NCI-H510A (cell line): ENCODE measurements at regions not wholly inside any gene's neighbourhood (a gene's known extent, or its start where the extent isn't known, plus 50 kb on each side); places are given as distances from the start of the nearest gene placed in this dataset.
"Not testable (repeated sequence)": the region's sequence is repeated elsewhere in the genome, so short reads cannot be mapped to it uniquely, and the experiment has no call there.

Experiments used
- DNase-seq: peaks from one replicate; lab custom pipeline; 2025; lab: John Stamatoyannopoulos, UW

- no peak for DNase-seq
These were observed 209.5 kb downstream of the TOMM20 start for GRCh38 chr1:234918961-234919761.

GRCh38 chr1:234918181-234918841 is 210.3 kb downstream of the TOMM20 start:
- no peak for DNase-seq

GRCh38 chr1:234917495-234918180 is 211.0 kb downstream of the TOMM20 start:
- DNase-seq = no peak

- DNase-seq = no peak
These were observed 211.8 kb downstream of the TOMM20 start for GRCh38 chr1:234916840-234917239.

GRCh38 chr1:234915924-234916675 is 212.5 kb downstream of the TOMM20 start:
- no peak for DNase-seq

- no peak for DNase-seq
These were observed 213.9 kb downstream of the TOMM20 start for GRCh38 chr1:234914606-234915290.

- no peak for DNase-seq
These were observed 214.9 kb downstream of the TOMM20 start for GRCh38 chr1:234913771-234914170.

GRCh38 chr1:234913278-234913649 is 215.4 kb downstream of the TOMM20 start:
- DNase-seq = no peak

GRCh38 chr1:234912548-234913277 is 215.9 kb downstream of the TOMM20 start:
- DNase-seq = no peak

GRCh38 chr1:234911787-234912186 is 216.8 kb downstream of the TOMM20 start:
- no peak for DNase-seq

GRCh38 chr1:234911136-234911535 is 217.5 kb downstream of the TOMM20 start:
- not testable (repeated sequence) for DNase-seq

GRCh38 chr1:234909851-234910250 is 218.8 kb downstream of the TOMM20 start:
- no peak for DNase-seq

- DNase-seq = no peak
These were observed 219.3 kb downstream of the TOMM20 start for GRCh38 chr1:234909307-234909810.

GRCh38 chr1:234908571-234908970 is 220.1 kb downstream of the TOMM20 start:
- DNase-seq = no peak

- no peak for DNase-seq
These were observed 220.7 kb downstream of the TOMM20 start for GRCh38 chr1:234907940-234908405.

- DNase-seq = no peak
These were observed 221.3 kb downstream of the TOMM20 start for GRCh38 chr1:234907208-234907939.

GRCh38 chr1:234906654-234907053 is 222.0 kb downstream of the TOMM20 start:
- no peak for DNase-seq

- no peak for DNase-seq
These were observed 225.7 kb downstream of the TOMM20 start for GRCh38 chr1:234902774-234903547.

GRCh38 chr1:234901491-234902049 is 227.1 kb downstream of the TOMM20 start:
- no peak for DNase-seq
